ENCODE measurements at regions not wholly inside any gene's neighbourhood (a gene's known extent, or its start where the extent isn't known, plus 50 kb on each side); places are given as distances from the start of the nearest gene placed in this dataset.
"Not testable (repeated sequence)": the region's sequence is repeated elsewhere in the genome, so short reads cannot be mapped to it uniquely, and the experiment has no call there.

GRCh38 chr3:187856555-187856954, 111.3 kb upstream of the BCL6 start:
- Histone ChIP-seq H3K9me2 (replicated peaks; ENCODE audit: control insufficient read depth, low read length) (no peaks in the 10 kb centered on the region), H3K4me2 (ENCODE audit: low read length) (no peak overlapping the region), H3K9me3 (ENCODE audit: control insufficient read depth, insufficient read depth, low read length) (peaks cover 13% of the 10 kb centered on the region; the same call in 1 of the 2 replicates), H3K4me3 (ENCODE audit: low read length) (no peak overlapping the region), H3K27me3 (ENCODE audit: control insufficient read depth, low read length) (no peaks in the 10 kb centered on the region), H3K4me1 (ENCODE audit: control insufficient read depth, low read length) (0 out of 2 replicates have a peak, but pooled peaks cover 5% of the 10 kb centered on the region), H3K27ac (ENCODE audit: low read depth, low read length) (no peak overlapping the region), H4K20me1 (ENCODE audit: control insufficient read depth, insufficient read depth, low read depth, low read length) (no peaks in the 10 kb centered on the region), H3K79me2 (ENCODE audit: control insufficient read depth, low read length) (no peaks in the 10 kb centered on the region), H3F3A (ENCODE audit: control insufficient read depth, insufficient read depth) (no peaks in the 10 kb centered on the region), H3K36me3 (ENCODE audit: control insufficient read depth, low read length) (no peaks in the 10 kb centered on the region; the same call in 1 of the 2 replicates)
- TF ChIP-seq CTCF (IDR thresholded peaks at IDR 0.05; ENCODE audit: low read depth, low read length, poor library complexity, severe bottlenecking) (no peak), EZH2phosphoT487 (IDR thresholded peaks at IDR 0.05; ENCODE audit: borderline replicate concordance, low read length) (no peak)

GRCh38 chr3:187858041-187858440, 112.8 kb upstream of the BCL6 start:
- no peaks in the 10 kb centered on the region for H3F3A ChIP-seq (ENCODE audit: control insufficient read depth, insufficient read depth)
- H3K9me3 ChIP-seq (ENCODE audit: control insufficient read depth, insufficient read depth, low read length), result no peaks in the 10 kb centered on the region
- no peak overlapping the region for H3K4me2 ChIP-seq (ENCODE audit: low read length)
- H3K27me3 ChIP-seq (ENCODE audit: control insufficient read depth, low read length), result no peaks in the 10 kb centered on the region
- no peaks in the 10 kb centered on the region for H3K9me2 ChIP-seq (replicated peaks; ENCODE audit: control insufficient read depth, low read length)
- no peak overlapping the region for H3K27ac ChIP-seq (ENCODE audit: low read depth, low read length)
- H3K36me3 ChIP-seq (ENCODE audit: control insufficient read depth, low read length), result no peaks in the 10 kb centered on the region
- no peaks in the 10 kb centered on the region for H4K20me1 ChIP-seq (ENCODE audit: control insufficient read depth, insufficient read depth, low read depth, low read length)
- no peaks in the 10 kb centered on the region for H3K79me2 ChIP-seq (ENCODE audit: control insufficient read depth, low read length)
- TF ChIP-seq CTCF (IDR thresholded peaks at IDR 0.05; ENCODE audit: low read depth, low read length, poor library complexity, severe bottlenecking), result no peak
- TF ChIP-seq EZH2phosphoT487 (IDR thresholded peaks at IDR 0.05; ENCODE audit: borderline replicate concordance, low read length), result no peak
- H3K4me1 ChIP-seq (ENCODE audit: control insufficient read depth, low read length), result 0 out of 2 replicates have a peak, but pooled peaks cover 5% of the 10 kb centered on the region
- H3K4me3 ChIP-seq (ENCODE audit: low read length), result no peak overlapping the region

- Histone ChIP-seq H3K27ac (ENCODE audit: low read depth, low read length) (no peak overlapping the region), H3K79me2 (ENCODE audit: control insufficient read depth, low read length) (no peaks in the 10 kb centered on the region), H3K36me3 (ENCODE audit: control insufficient read depth, low read length) (no peaks in the 10 kb centered on the region), H3K27me3 (ENCODE audit: control insufficient read depth, low read length) (no peaks in the 10 kb centered on the region), H3K4me3 (ENCODE audit: low read length) (no peak overlapping the region), H4K20me1 (ENCODE audit: control insufficient read depth, insufficient read depth, low read depth, low read length) (no peaks in the 10 kb centered on the region), H3K4me2 (ENCODE audit: low read length) (no peak overlapping the region), H3K4me1 (ENCODE audit: control insufficient read depth, low read length) (0 out of 2 replicates have a peak, but pooled peaks cover 5% of the 10 kb centered on the region), H3F3A (ENCODE audit: control insufficient read depth, insufficient read depth) (no peaks in the 10 kb centered on the region), H3K9me2 (replicated peaks; ENCODE audit: control insufficient read depth, low read length) (no peaks in the 10 kb centered on the region), H3K9me3 (ENCODE audit: control insufficient read depth, insufficient read depth, low read length) (no peaks in the 10 kb centered on the region)
- no peak for TF ChIP-seq CTCF (IDR thresholded peaks at IDR 0.05; ENCODE audit: low read depth, low read length, poor library complexity, severe bottlenecking)
- TF ChIP-seq EZH2phosphoT487 (IDR thresholded peaks at IDR 0.05; ENCODE audit: borderline replicate concordance, low read length), result no peak
These were observed 113.4 kb upstream of the BCL6 start for GRCh38 chr3:187858711-187859110.

- not testable (repeated sequence) for H3K9me2 ChIP-seq (replicated peaks; ENCODE audit: control insufficient read depth, low read length); H3K27ac ChIP-seq (ENCODE audit: low read depth, low read length); H3K27me3 ChIP-seq (ENCODE audit: control insufficient read depth, low read length); H3K4me1 ChIP-seq (ENCODE audit: control insufficient read depth, low read length); H3K4me2 ChIP-seq (ENCODE audit: low read length); H3K4me3 ChIP-seq (ENCODE audit: low read length); H3F3A ChIP-seq (ENCODE audit: control insufficient read depth, insufficient read depth); H3K36me3 ChIP-seq (ENCODE audit: control insufficient read depth, low read length); H3K79me2 ChIP-seq (ENCODE audit: control insufficient read depth, low read length); H3K9me3 ChIP-seq (ENCODE audit: control insufficient read depth, insufficient read depth, low read length); H4K20me1 ChIP-seq (ENCODE audit: control insufficient read depth, insufficient read depth, low read depth, low read length)
These were observed 117.5 kb upstream of the BCL6 start for GRCh38 chr3:187862701-187863277.
